ENCODE measurements at regions not wholly inside any gene's neighbourhood (a gene's known extent, or its start where the extent isn't known, plus 50 kb on each side); places are given as distances from the start of the nearest gene placed in this dataset.
"Not testable (repeated sequence)": the region's sequence is repeated elsewhere in the genome, so short reads cannot be mapped to it uniquely, and the experiment has no call there.

- H3K79me2 ChIP-seq = no peaks in the 10 kb centered on the region
- no peaks in the 10 kb centered on the region for H3K27me3 ChIP-seq (ENCODE audit: control insufficient read depth, insufficient read depth, low read length)
- no peak overlapping the region for H3K4me3 ChIP-seq (ENCODE audit: low read depth, low read length)
- no peak overlapping the region for H2AFZ ChIP-seq
- H3K36me3 ChIP-seq (ENCODE audit: control insufficient read depth, insufficient read depth, low read length) = no peaks in the 10 kb centered on the region
- no peak overlapping the region for H3K27ac ChIP-seq
- no peaks in the 10 kb centered on the region for H3K4me1 ChIP-seq
- H3K9ac ChIP-seq = no peak overlapping the region
- no peak for TF ChIP-seq CTCF (IDR thresholded peaks at IDR 0.05)
- no peaks in the 10 kb centered on the region for H3K9me3 ChIP-seq (ENCODE audit: control insufficient read depth, low read length)
- no peak overlapping the region for H3K4me2 ChIP-seq (ENCODE audit: low read length)
Measured at GRCh38 chr21:19540287-19540686, 1136.7 kb upstream of the TMPRSS15 start.

GRCh38 chr21:19541602-19542001, 1138.0 kb upstream of the TMPRSS15 start:
- H3K27ac ChIP-seq = no peak overlapping the region
- no peaks in the 10 kb centered on the region for H3K9me3 ChIP-seq (ENCODE audit: control insufficient read depth, low read length)
- H3K9ac ChIP-seq = no peak overlapping the region
- H3K36me3 ChIP-seq (ENCODE audit: control insufficient read depth, insufficient read depth, low read length) = no peaks in the 10 kb centered on the region
- H3K79me2 ChIP-seq = no peaks in the 10 kb centered on the region
- no peaks in the 10 kb centered on the region for H3K27me3 ChIP-seq (ENCODE audit: control insufficient read depth, insufficient read depth, low read length)
- H3K4me2 ChIP-seq (ENCODE audit: low read length) = no peak overlapping the region
- no peak overlapping the region for H2AFZ ChIP-seq
- no peak overlapping the region for H3K4me3 ChIP-seq (ENCODE audit: low read depth, low read length)
- TF ChIP-seq CTCF (IDR thresholded peaks at IDR 0.05) = no peak
- H3K4me1 ChIP-seq = no peaks in the 10 kb centered on the region

GRCh38 chr21:19544493-19544892, 1140.9 kb upstream of the TMPRSS15 start:
- not testable (repeated sequence) for H3K9me3 ChIP-seq (ENCODE audit: control insufficient read depth, low read length); H3K27ac ChIP-seq; H3K27me3 ChIP-seq (ENCODE audit: control insufficient read depth, insufficient read depth, low read length); H2AFZ ChIP-seq; H3K4me2 ChIP-seq (ENCODE audit: low read length); H3K4me3 ChIP-seq (ENCODE audit: low read depth, low read length); H3K9ac ChIP-seq; H3K4me1 ChIP-seq; H3K36me3 ChIP-seq (ENCODE audit: control insufficient read depth, insufficient read depth, low read length); H3K79me2 ChIP-seq

GRCh38 chr21:19547951-19548840, 1144.6 kb upstream of the TMPRSS15 start:
- no peaks in the 10 kb centered on the region for H3K4me1 ChIP-seq
- H3K9me3 ChIP-seq (ENCODE audit: control insufficient read depth, low read length) = no peaks in the 10 kb centered on the region
- H3K4me2 ChIP-seq (ENCODE audit: low read length) = no peak overlapping the region
- H3K9ac ChIP-seq = no peak overlapping the region
- H3K27ac ChIP-seq = no peak overlapping the region
- H3K4me3 ChIP-seq (ENCODE audit: low read depth, low read length) = no peak overlapping the region
- H3K27me3 ChIP-seq (ENCODE audit: control insufficient read depth, insufficient read depth, low read length) = no peaks in the 10 kb centered on the region
- no peaks in the 10 kb centered on the region for H3K79me2 ChIP-seq
- no peak overlapping the region for H2AFZ ChIP-seq
- H3K36me3 ChIP-seq (ENCODE audit: control insufficient read depth, insufficient read depth, low read length) = no peaks in the 10 kb centered on the region
- no peak for TF ChIP-seq CTCF (IDR thresholded peaks at IDR 0.05)

- Histone ChIP-seq H3K27ac (no peak overlapping the region), H3K9me3 (ENCODE audit: control insufficient read depth, low read length) (no peaks in the 10 kb centered on the region), H3K4me1 (no peaks in the 10 kb centered on the region), H3K9ac (no peak overlapping the region), H3K36me3 (ENCODE audit: control insufficient read depth, insufficient read depth, low read length) (no peaks in the 10 kb centered on the region), H2AFZ (no peak overlapping the region), H3K79me2 (no peaks in the 10 kb centered on the region), H3K4me3 (ENCODE audit: low read depth, low read length) (no peak overlapping the region), H3K27me3 (ENCODE audit: control insufficient read depth, insufficient read depth, low read length) (no peaks in the 10 kb centered on the region), H3K4me2 (ENCODE audit: low read length) (no peak overlapping the region)
- TF ChIP-seq CTCF (IDR thresholded peaks at IDR 0.05) = no peak
Measured at GRCh38 chr21:19553919-19554615, 1150.5 kb upstream of the TMPRSS15 start.
